RWPE2 (cell line): ENCODE measurements at regions not wholly inside any gene's neighbourhood (a gene's known extent, or its start where the extent isn't known, plus 50 kb on each side); places are given as distances from the start of the nearest gene placed in this dataset.

ENCODE experiments used
- ATAC-seq: fragments of 200-7000 bp; cut with Tn5 transposase; 3 replicates; pipeline ENCODE4 v1.9.1; 2021; ENCODE audit warnings: low read depth
- DNase-seq: peaks from one replicate; pipeline ENCODE4 v3.0.0-alpha.2; 2020; ENCODE audit warnings: low spot score
- H3K27ac ChIP-seq: fragments of 450-650 bp; 2 replicates; pipeline ENCODE4 v1.5.1; 2017; ENCODE audit warnings: mild to moderate bottlenecking; ENCODE audit not compliant: poor library complexity, severe bottlenecking
- H3K27me3 ChIP-seq: fragments of 250-450 bp; sonication (Bioruptor Pico); 2 replicates; pipeline ENCODE4 v1.5.1; 2021; ENCODE audit warnings: mild to moderate bottlenecking, moderate library complexity; ENCODE audit not compliant: insufficient read depth, poor library complexity, severe bottlenecking
- H3K36me3 ChIP-seq: fragments of 250-450 bp; sonication (Bioruptor Pico); 2 replicates; pipeline ENCODE4 v1.5.1; 2020; ENCODE audit warnings: low read depth, mild to moderate bottlenecking, moderate library complexity
- H3K4me1 ChIP-seq: fragments of 250-450 bp; sonication (Bioruptor Pico); 2 replicates; pipeline ENCODE4 v1.5.1; 2021; ENCODE audit warnings: mild to moderate bottlenecking, moderate library complexity; ENCODE audit not compliant: insufficient read depth, poor library complexity, severe bottlenecking
- H3K4me3 ChIP-seq: fragments of 250-450 bp; sonication (Bioruptor Pico); 2 replicates; pipeline ENCODE4 v1.5.1; 2021; ENCODE audit warnings: mild to moderate bottlenecking, moderate library complexity; ENCODE audit not compliant: severe bottlenecking
- H3K9me3 ChIP-seq: fragments of 250-450 bp; sonication (Bioruptor Pico); 2 replicates; pipeline ENCODE4 v1.5.1; 2021; ENCODE audit warnings: mild to moderate bottlenecking, moderate library complexity; ENCODE audit not compliant: severe bottlenecking
- CTCF ChIP-seq: fragments of 450-650 bp; IDR thresholded peaks from one replicate; pipeline ENCODE4 v1.5.1; 2017; ENCODE audit warnings: mild to moderate bottlenecking, moderate library complexity; ENCODE audit not compliant: poor library complexity, severe bottlenecking

DNA sequence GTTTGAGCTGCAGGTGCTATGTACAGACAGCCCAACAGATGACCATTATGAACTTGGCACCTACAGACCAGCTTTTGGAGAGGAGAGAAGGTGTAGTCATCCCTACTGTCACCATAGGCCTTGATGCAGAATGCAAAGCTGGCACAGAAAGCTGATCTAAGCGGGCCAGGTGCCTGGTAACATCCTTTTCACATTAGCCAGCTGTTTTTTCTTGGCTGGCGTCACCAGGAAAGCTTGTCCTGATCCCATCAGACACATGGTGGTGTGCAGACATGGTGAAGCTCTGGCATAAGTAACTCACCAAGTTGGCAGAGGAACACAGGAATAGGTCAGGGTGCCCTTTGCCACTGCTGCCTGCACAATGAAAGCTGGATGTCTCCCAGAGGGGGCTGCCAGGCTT lies 97.2 kb upstream of the MB21D2 start:
- H3K4me1 ChIP-seq, result no peaks in the 10 kb centered on the region
- no peaks in the 10 kb centered on the region for H3K36me3 ChIP-seq
- H3K4me3 ChIP-seq, result no peak overlapping the region
- no peak for TF ChIP-seq CTCF
- peaks cover 4% of the 10 kb centered on the region for H3K9me3 ChIP-seq
- DNase-seq (no peak), ATAC-seq (no peak)
- no peak overlapping the region for H3K27ac ChIP-seq
- H3K27me3 ChIP-seq, result no peaks in the 10 kb centered on the region

DNA sequence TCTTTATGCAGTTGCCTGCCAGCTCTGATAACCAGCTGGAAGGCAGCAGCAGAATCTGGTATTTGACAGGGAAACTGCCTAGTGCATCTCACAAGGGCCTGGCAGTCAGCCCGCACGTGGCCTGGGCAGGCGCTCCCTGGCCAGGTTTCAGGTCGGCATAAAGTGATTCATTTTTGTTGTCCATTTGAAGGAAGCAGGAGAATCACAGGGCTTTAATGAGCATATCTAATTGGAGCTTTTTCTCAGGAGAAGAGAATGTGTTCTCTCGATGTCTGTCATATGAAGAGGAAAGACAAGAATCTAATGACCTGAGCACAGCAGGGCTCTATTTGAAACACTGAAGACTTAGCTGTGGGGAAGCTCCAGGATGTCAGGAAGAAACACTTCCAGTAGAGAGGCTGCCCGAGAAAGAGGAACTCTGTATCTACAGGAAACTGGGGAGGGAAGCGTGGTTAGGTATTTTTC lies 98.8 kb upstream of the MB21D2 start:
- H3K27me3 ChIP-seq, result no peaks in the 10 kb centered on the region
- ATAC-seq, result peak; percentile 56
- no peak for DNase-seq
- TF ChIP-seq CTCF, result no peak
- no peak overlapping the region for H3K4me3 ChIP-seq
- H3K36me3 ChIP-seq, result no peaks in the 10 kb centered on the region
- peaks cover 4% of the 10 kb centered on the region for H3K9me3 ChIP-seq
- no peaks in the 10 kb centered on the region for H3K4me1 ChIP-seq
- no peak overlapping the region for H3K27ac ChIP-seq

DNA sequence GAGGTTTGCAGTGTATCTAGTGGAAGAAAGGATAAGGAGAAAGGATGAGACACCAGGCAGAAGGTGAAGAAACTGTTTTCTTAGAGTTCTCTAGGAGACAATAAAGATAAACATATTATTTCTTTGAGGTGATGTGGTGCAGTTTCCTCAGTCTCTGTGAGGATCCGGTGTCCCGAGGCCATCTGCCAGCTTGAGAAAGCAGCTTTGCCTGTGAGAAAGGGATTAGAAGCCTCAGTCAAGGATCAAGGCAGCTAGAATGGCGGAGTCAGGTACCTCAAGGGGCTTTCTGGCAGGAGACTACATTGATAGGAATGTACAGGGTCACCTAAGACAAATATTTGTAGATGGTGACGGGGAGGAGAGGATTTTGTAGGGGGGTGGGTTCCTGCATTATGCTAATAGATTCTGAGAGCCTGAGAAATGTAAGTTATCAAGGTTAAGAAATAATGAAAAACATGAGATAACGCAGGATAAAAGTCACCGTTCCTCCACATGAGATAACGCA lies 103.9 kb upstream of the MB21D2 start:
- no peak for ATAC-seq
- no peak for TF ChIP-seq CTCF
- no peak overlapping the region for H3K4me3 ChIP-seq

DNA sequence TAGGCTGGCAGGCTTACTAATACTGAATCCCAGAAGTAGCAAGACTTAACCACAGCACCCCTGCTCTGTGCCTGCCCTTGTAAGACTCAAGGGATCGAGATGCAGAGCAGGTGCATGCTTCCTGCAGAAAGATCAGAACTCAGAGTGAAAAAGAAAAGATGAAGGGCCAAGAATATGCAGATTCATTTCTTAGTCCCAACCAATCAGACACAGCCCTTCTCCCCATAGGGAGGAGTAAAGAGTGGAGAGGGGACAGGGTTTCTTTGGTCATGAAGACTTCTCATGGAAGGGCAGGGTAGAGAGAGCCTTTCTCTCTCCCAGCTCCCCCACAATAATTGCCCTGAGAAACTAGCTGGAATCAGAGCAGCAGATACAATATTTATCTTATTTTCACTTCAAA lies 105.6 kb upstream of the MB21D2 start:
- TF ChIP-seq CTCF, result no peak
- Histone ChIP-seq H3K4me1 (no peaks in the 10 kb centered on the region), H3K9me3 (no peaks in the 10 kb centered on the region), H3K4me3 (no peak overlapping the region), H3K27me3 (no peaks in the 10 kb centered on the region), H3K27ac (no peak overlapping the region), H3K36me3 (no peaks in the 10 kb centered on the region)
- DNase-seq, result no peak
- ATAC-seq, result no peak

More for the DNA sequence above, 103.9 kb upstream of the MB21D2 start:
- no peak for DNase-seq
- Histone ChIP-seq H3K36me3 (no peaks in the 10 kb centered on the region), H3K9me3 (no peaks in the 10 kb centered on the region), H3K27ac (no peak overlapping the region), H3K4me1 (no peaks in the 10 kb centered on the region), H3K27me3 (no peaks in the 10 kb centered on the region)

- Histone ChIP-seq H3K9me3 (no peaks in the 10 kb centered on the region), H3K27me3 (no peaks in the 10 kb centered on the region), H3K36me3 (no peaks in the 10 kb centered on the region), H3K4me1 (no peaks in the 10 kb centered on the region), H3K27ac (no peak overlapping the region), H3K4me3 (no peak overlapping the region)
- TF ChIP-seq CTCF, result no peak
- no peak for ATAC-seq
- DNase-seq, result no peak
Measured at GRCh38 chr3:193028258-193028657, 110.6 kb upstream of the MB21D2 start.
